Adrenal gland (tissue), 9 donors: ENCODE measurements at regions not wholly inside any gene's neighbourhood (a gene's known extent, or its start where the extent isn't known, plus 50 kb on each side); places are given as distances from the start of the nearest gene placed in this dataset.
A peak's percentile ranks its signal among the peaks of the same experiment; 100 is the strongest.

Source experiments
- DNase-seq, 7 donors: peaks; one replicate each; pipeline ENCODE4 v3.0.0-alpha.2; 2019 to 2020
- H3K27ac ChIP-seq, 5 donors: fragments of 200-600 bp; sonication (generic) in 4 of 5; 1 replicate in 3 of 5; 2 replicates in 2 of 5; pipeline versions ENCODE4 v1.5.1 to v1.8.0; 2016 to 2020; ENCODE audit warnings: mild to moderate bottlenecking in 1 of 5
- H3K27me3 ChIP-seq: fragments of 200-600 bp; 2 replicates; pipeline ENCODE4 v1.8.0; 2021
- H3K36me3 ChIP-seq, 2 donors: fragments of 200-600 bp; replicated peaks in 1 of 2; 1 replicate in 1 of 2; 2 replicates in 1 of 2; pipeline versions ENCODE4 v1.5.1 to v1.8.0; 2018 to 2022
- H3K4me1 ChIP-seq, 2 donors: fragments of 200-600 bp; replicated peaks in 1 of 2; 1 replicate in 1 of 2; 2 replicates in 1 of 2; pipeline versions ENCODE4 v1.5.1 to v1.8.0; 2018 to 2021
- H3K4me3 ChIP-seq, 4 donors: fragments of 200-600 bp; sonication (generic) in 3 of 4; one replicate each; pipeline ENCODE4 v1.5.1; 2016 to 2018
- H3K9me3 ChIP-seq, 3 donors: fragments of 200-600 bp; sonication (generic) in 1 of 3; replicated peaks in 1 of 3; 1 replicate in 2 of 3; 2 replicates in 1 of 3; pipeline versions ENCODE4 v1.5.1 to v1.8.0; 2016 to 2021
- POLR2A ChIP-seq, 2 donors: fragments of 450-650 bp; IDR thresholded peaks; one replicate each; pipeline ENCODE4 v1.6.1; 2017; ENCODE audit warnings: antibody characterized with exemption in 2 of 2, mild to moderate bottlenecking in 2 of 2, moderate library complexity in 1 of 2
- WGBS, 4 donors: extraction: QIAGEN DNeasy Blood & Tissue Kit in 2 of 4; methylation state at CpG; one replicate each; pipeline versions ENCODE4 v1.1.5 to v1.1.7; 2013 to 2017; 5-methylcytosine and 5-hydroxymethylcytosine counted together
- intact Hi-C, 2 donors: fragments of 100-400 bp; cut with DNase I; formaldehyde crosslinking; loops; one replicate each; pipeline versions ENCODE4 v1.14.1 to v1.15.0; 2022 to 2023
- TF ChIP-seq, protein P1 (sequence below), 6 experiments: fragments of 450-650 bp in 4 of 6; fragments of 200-600 bp in 2 of 6; sonication (generic) in 1 of 6; IDR thresholded peaks; 1 replicate in 5 of 6; 2 replicates in 1 of 6; pipeline versions ENCODE4 v1.5.1 to v1.8.0; 2016 to 2021; ENCODE audit warnings: antibody characterized with exemption in 6 of 6, mild to moderate bottlenecking in 2 of 6, moderate library complexity in 1 of 6
- donor health status: healthy with polysubstance abuse.
- donor health status: Bipolar disorder and iron deficiency.
- donor health status: DM: yes; HTN: yes; CAD: no.
- donor health status: DM: no; HTN: no; CAD: no.
- donor health status: DM: no; HTN: no; CAD: no.

GRCh38 chr19:32058131-32058530 lies 287.3 kb upstream of the ZNF507 start:
- TF ChIP-seq, protein P1, sequence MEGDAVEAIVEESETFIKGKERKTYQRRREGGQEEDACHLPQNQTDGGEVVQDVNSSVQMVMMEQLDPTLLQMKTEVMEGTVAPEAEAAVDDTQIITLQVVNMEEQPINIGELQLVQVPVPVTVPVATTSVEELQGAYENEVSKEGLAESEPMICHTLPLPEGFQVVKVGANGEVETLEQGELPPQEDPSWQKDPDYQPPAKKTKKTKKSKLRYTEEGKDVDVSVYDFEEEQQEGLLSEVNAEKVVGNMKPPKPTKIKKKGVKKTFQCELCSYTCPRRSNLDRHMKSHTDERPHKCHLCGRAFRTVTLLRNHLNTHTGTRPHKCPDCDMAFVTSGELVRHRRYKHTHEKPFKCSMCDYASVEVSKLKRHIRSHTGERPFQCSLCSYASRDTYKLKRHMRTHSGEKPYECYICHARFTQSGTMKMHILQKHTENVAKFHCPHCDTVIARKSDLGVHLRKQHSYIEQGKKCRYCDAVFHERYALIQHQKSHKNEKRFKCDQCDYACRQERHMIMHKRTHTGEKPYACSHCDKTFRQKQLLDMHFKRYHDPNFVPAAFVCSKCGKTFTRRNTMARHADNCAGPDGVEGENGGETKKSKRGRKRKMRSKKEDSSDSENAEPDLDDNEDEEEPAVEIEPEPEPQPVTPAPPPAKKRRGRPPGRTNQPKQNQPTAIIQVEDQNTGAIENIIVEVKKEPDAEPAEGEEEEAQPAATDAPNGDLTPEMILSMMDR (IDR thresholded peaks at IDR 0.05), result no peak
- no peak for TF ChIP-seq POLR2A (IDR thresholded peaks at IDR 0.05)
- Histone ChIP-seq H3K36me3 (no peaks in the 10 kb centered on the region), H3K27me3 (no peaks in the 10 kb centered on the region), H3K27ac (no peak overlapping the region), H3K4me3 (no peak overlapping the region), H3K9me3 (no peaks in the 10 kb centered on the region), H3K4me1 (no peaks in the 10 kb centered on the region)
- intact Hi-C loops, result no loop called here
- DNase-seq, result no peak
- WGBS, 4 donors, result 26 to 80% (median 51%) methylated on average over 1 of the region's 1 CpG

DNA sequence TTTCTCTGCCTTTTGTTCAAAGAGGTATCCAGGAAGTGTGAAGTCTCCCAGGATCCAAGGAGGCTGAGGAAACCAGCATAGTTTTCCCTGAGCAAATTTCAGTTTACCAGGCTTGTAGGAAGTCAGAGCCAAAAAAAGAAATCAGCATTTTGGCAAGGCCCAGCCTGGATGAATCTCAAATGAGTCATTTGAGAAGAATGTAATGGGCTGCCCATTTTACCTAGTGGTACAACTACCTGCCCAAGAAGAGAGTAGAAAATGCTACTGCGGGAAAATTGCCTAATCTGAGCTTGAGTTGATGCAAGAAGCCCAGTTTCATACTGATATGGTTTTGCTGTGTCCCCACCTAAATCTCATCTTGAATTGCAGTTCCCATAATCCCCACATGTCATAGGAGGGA lies 284.1 kb upstream of the ZNF507 start:
- Histone ChIP-seq H3K9me3 (no peaks in the 10 kb centered on the region), H3K4me3 (no peak overlapping the region), H3K27me3 (no peaks in the 10 kb centered on the region), H3K36me3 (no peaks in the 10 kb centered on the region), H3K4me1 (no peaks in the 10 kb centered on the region), H3K27ac (no peak overlapping the region)
- WGBS, 4 donors, result 71 to 84% (median 76%) methylated on average over 1 of the region's 1 CpG
- TF ChIP-seq, protein P1 (IDR thresholded peaks at IDR 0.05), result no peak
- TF ChIP-seq POLR2A (IDR thresholded peaks at IDR 0.05), result no peak
- intact Hi-C loops, result no loop called here
- peak in 2 of 7 donors; percentile 10 to 34 for DNase-seq

GRCh38 chr19:32063601-32064000 lies 281.8 kb upstream of the ZNF507 start:
- H3K4me3 ChIP-seq, result no peak overlapping the region
- peaks cover 7% of the 10 kb centered on the region for H3K27me3 ChIP-seq
- TF ChIP-seq POLR2A (IDR thresholded peaks at IDR 0.05), result no peak
- TF ChIP-seq, protein P1 (IDR thresholded peaks at IDR 0.05), result no peak
- DNase-seq, result no peak
- intact Hi-C loops, result no loop called here
- no peaks in the 10 kb centered on the region for H3K9me3 ChIP-seq
- H3K36me3 ChIP-seq, result no peaks in the 10 kb centered on the region
- 68 to 75% (median 73%) methylated on average over 9 to 10 of the region's 10 CpGs for WGBS, 4 donors
- H3K4me1 ChIP-seq, result no peaks in the 10 kb centered on the region
- no peak overlapping the region for H3K27ac ChIP-seq

DNA sequence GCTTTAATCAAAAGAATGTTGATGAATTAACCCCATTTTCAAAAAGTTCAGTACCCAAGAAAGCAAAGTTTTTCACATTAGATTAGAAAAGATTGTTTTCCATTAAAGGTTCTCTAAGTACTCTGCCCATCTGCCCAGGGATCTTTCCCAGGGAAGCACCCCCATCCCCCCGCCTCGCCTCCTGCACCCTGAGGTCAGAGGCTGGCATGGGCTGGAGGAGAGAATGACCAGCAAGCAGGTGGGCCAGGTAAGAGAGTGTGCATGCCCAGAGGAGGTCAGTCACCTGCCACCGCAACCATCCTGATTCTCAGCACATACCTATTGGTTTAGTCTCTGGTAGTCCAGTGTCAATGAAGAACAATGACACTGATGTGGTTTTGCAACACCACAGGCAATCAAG lies 279.4 kb upstream of the ZNF507 start:
- H3K27me3 ChIP-seq, result peaks cover 7% of the 10 kb centered on the region
- H3K9me3 ChIP-seq, result no peaks in the 10 kb centered on the region
- TF ChIP-seq POLR2A (IDR thresholded peaks at IDR 0.05), result no peak
- TF ChIP-seq, protein P1 (IDR thresholded peaks at IDR 0.05), result no peak
- no peaks in the 10 kb centered on the region for H3K4me1 ChIP-seq
- H3K4me3 ChIP-seq, result no peak overlapping the region
- intact Hi-C loops, result no loop called here
- 79 to 100% (median 94%) methylated on average over 2 to 3 of the region's 3 CpGs for WGBS, 4 donors
- no peaks in the 10 kb centered on the region for H3K36me3 ChIP-seq
- no peak for DNase-seq
- no peak overlapping the region for H3K27ac ChIP-seq
